SJCRH30 (cell line): ENCODE measurements at regions not wholly inside any gene's neighbourhood (a gene's known extent, or its start where the extent isn't known, plus 50 kb on each side); places are given as distances from the start of the nearest gene placed in this dataset.
"Not testable (repeated sequence)": the region's sequence is repeated elsewhere in the genome, so short reads cannot be mapped to it uniquely, and the experiment has no call there.

Experiments used
- DNase-seq, 2 experiments: peaks; one replicate each; pipeline ENCODE4 v3.0.0-alpha.2; 2015 to 2020
- H3K27ac ChIP-seq: fragments of 250-450 bp; sonication (Bioruptor Pico); 2 replicates; pipeline ENCODE4 v1.5.1; 2020; ENCODE audit warnings: mild to moderate bottlenecking, moderate library complexity
- H3K27me3 ChIP-seq: fragments of 250-450 bp; sonication (Bioruptor Pico); 2 replicates; pipeline ENCODE4 v1.5.1; 2020; ENCODE audit warnings: mild to moderate bottlenecking, moderate library complexity
- H3K36me3 ChIP-seq: fragments of 250-450 bp; sonication (Bioruptor Pico); 2 replicates; pipeline ENCODE4 v1.5.1; 2020; ENCODE audit warnings: mild to moderate bottlenecking, moderate library complexity
- H3K4me1 ChIP-seq: fragments of 250-450 bp; sonication (Bioruptor Pico); 2 replicates; pipeline ENCODE4 v1.5.1; 2020; ENCODE audit warnings: mild to moderate bottlenecking, moderate library complexity
- H3K4me3 ChIP-seq: fragments of 250-450 bp; sonication (Bioruptor Pico); 2 replicates; pipeline ENCODE4 v1.5.1; 2020; ENCODE audit warnings: mild to moderate bottlenecking, moderate library complexity
- H3K9me3 ChIP-seq: fragments of 250-450 bp; sonication (Bioruptor Pico); replicated peaks from 2 replicates; pipeline ENCODE4 v1.5.1; 2020; ENCODE audit warnings: mild to moderate bottlenecking, moderate library complexity

DNA sequence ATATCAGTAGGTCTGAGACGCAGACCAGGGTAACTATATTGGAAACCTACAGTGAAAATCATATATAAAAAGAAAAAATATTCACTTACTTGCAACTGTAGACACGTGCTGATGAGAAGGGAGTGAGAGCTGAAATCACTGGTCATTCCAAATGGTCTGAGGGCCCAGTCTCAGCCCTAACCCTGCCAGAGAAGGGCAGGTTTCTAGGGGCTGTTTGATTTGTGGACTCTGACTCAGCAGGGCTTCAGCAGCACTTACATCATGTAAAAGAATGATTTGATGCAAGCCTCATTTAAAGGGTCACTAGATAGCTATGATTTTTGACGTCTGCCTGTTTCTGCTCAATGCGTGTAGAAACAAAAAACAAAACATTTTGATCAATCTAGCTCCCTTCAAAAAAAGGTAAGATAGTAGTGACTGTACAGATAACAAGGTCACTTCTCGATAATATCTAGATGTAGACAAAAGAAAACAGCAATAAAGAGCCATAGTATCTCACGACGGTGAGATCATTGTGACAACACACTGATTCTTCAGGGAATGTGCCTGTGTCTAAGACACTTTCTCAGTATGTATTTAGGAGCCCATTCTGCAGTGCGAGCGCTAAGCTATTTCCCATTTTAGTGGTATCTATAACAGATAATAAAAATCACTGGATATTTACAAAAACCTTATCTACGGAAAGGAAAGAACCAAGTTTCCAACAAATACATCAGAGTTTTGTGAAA, 307.2 kb downstream of the HIVEP2 start:
- Histone ChIP-seq H3K4me3 (no peak overlapping the region), H3K27ac (no peak overlapping the region), H3K4me1 (no peaks in the 10 kb centered on the region), H3K36me3 (no peaks in the 10 kb centered on the region), H3K27me3 (no peaks in the 10 kb centered on the region), H3K9me3 (no peaks in the 10 kb centered on the region)
- DNase-seq, result no peak

DNA sequence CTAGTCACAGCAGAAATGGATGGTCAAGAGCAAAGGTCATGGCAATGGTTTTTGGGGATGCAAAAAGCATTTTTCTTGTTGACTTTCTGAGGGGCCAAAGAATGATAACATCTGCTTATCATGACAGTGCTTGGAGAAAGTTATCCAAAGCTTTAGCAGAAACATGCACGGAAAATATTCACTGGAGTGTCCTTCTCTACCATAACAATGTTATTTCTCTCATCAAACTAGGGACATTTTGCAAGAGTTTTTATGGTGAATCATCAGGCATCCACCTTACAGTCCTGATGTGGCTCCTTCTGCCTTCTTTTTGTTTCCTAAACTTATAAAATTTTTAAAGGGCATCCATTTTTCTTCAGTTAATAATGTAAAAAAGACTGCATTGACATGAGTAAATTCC, 302.3 kb downstream of the HIVEP2 start:
- Histone ChIP-seq H3K9me3 (no peaks in the 10 kb centered on the region), H3K27me3 (no peaks in the 10 kb centered on the region), H3K4me3 (no peak overlapping the region), H3K27ac (no peak overlapping the region), H3K4me1 (no peaks in the 10 kb centered on the region), H3K36me3 (no peaks in the 10 kb centered on the region)
- no peak for DNase-seq

- Histone ChIP-seq H3K9me3 (no peaks in the 10 kb centered on the region), H3K27me3 (no peaks in the 10 kb centered on the region), H3K4me3 (no peak overlapping the region), H3K4me1 (no peaks in the 10 kb centered on the region), H3K36me3 (no peaks in the 10 kb centered on the region), H3K27ac (no peak overlapping the region)
- no peak for DNase-seq
These were observed 300.1 kb downstream of the HIVEP2 start for GRCh38 chr6:142644866-142645265.

- Histone ChIP-seq H3K27ac (no peak overlapping the region), H3K36me3 (no peaks in the 10 kb centered on the region), H3K9me3 (no peaks in the 10 kb centered on the region), H3K27me3 (no peaks in the 10 kb centered on the region), H3K4me3 (no peak overlapping the region), H3K4me1 (no peaks in the 10 kb centered on the region)
- DNase-seq, result no peak
These were observed 299.3 kb downstream of the HIVEP2 start for GRCh38 chr6:142645663-142646062.

DNA sequence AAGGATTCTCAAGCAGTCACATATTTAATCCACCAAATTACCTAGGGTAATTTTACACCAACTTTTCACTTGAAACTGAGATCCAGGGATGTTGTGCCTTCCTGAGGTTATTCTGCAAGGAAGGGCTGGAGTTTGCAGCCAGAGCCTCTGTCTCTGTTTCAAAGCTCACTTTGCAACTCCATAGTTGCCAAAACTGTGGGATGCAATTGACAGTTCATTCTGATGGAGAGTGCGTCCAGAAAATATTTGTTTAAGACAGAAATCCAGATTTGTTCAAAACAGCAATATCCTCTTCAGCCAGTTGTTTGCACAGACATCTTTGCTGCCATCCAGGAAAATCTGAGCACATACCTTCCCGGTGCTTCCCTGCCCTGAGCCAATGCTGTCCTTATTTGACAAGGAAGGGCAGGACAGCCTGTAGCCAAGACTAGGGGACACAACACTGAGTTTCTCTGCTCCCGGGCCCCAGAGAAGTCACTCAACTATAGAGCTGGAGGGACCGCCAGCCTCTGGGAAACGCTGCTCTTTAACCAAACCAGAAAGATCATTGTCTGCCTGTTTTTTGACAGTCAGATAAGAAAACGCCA, 297.4 kb downstream of the HIVEP2 start:
- Histone ChIP-seq H3K36me3 (no peaks in the 10 kb centered on the region), H3K27me3 (no peaks in the 10 kb centered on the region), H3K4me3 (no peak overlapping the region), H3K27ac (no peak overlapping the region), H3K9me3 (no peaks in the 10 kb centered on the region), H3K4me1 (no peaks in the 10 kb centered on the region)
- DNase-seq, result no peak

- H3K27me3 ChIP-seq, result no peaks in the 10 kb centered on the region
- no peaks in the 10 kb centered on the region for H3K4me1 ChIP-seq
- no peak overlapping the region for H3K4me3 ChIP-seq
- no peaks in the 10 kb centered on the region for H3K9me3 ChIP-seq
- H3K36me3 ChIP-seq, result no peaks in the 10 kb centered on the region
- no peak overlapping the region for H3K27ac ChIP-seq
- DNase-seq, result no peak
These were observed 296.9 kb downstream of the HIVEP2 start for GRCh38 chr6:142648036-142648451.

GRCh38 chr6:142648526-142648925, 296.4 kb downstream of the HIVEP2 start:
- no peak overlapping the region for H3K27ac ChIP-seq
- no peaks in the 10 kb centered on the region for H3K27me3 ChIP-seq
- no peaks in the 10 kb centered on the region for H3K36me3 ChIP-seq
- no peak overlapping the region for H3K4me3 ChIP-seq
- no peaks in the 10 kb centered on the region for H3K4me1 ChIP-seq
- no peak for DNase-seq
- no peaks in the 10 kb centered on the region for H3K9me3 ChIP-seq

DNA sequence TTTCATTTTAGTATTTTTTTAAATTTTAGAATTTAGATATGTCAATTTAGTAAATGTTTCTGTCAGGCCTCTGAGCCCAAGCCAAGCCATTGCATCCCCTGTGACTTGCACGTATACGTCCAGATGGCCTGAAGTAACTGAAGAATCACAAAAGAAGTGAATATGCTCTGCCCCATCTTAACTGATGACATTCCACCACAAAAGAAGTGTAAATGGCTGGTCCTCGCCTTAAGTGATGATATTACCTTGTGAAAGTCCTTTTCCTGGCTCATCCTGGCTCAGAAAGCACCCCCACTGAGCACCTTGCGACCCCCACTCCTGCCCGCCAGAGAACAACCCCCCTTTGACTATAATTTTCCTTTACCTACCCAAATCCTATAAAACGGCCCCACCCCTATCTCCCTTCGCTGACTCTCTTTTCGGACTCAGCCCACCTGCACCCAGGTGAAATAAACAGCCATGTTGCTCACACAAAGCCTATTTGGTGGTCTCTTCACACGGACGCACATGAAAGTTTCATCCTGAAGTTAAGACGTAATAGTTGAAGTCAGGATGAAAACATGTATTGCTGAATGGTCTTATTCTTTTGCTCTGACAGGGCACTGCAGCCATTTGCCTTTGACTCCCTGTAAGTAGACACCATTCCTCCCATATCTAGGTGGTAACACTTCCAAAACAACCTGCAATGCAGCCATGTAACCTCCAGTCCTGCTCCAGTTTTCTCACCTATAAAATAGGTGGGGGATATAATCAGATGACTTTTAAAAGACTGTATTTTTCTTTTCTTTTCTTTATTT, 295.3 kb downstream of the HIVEP2 start:
- not testable (repeated sequence) for H3K4me3 ChIP-seq

GRCh38 chr6:142651384-142651783, 293.6 kb downstream of the HIVEP2 start:
- Histone ChIP-seq H3K27me3 (no peaks in the 10 kb centered on the region), H3K36me3 (no peaks in the 10 kb centered on the region), H3K27ac (no peak overlapping the region), H3K4me1 (no peaks in the 10 kb centered on the region), H3K4me3 (no peak overlapping the region), H3K9me3 (no peaks in the 10 kb centered on the region)
- no peak for DNase-seq

More for the DNA sequence above, 295.3 kb downstream of the HIVEP2 start:
- H3K27ac ChIP-seq, H3K4me1 ChIP-seq, H3K27me3 ChIP-seq, H3K9me3 ChIP-seq, DNase-seq, H3K36me3 ChIP-seq: not testable (repeated sequence)

- H3K9me3 ChIP-seq, result no peaks in the 10 kb centered on the region
- no peaks in the 10 kb centered on the region for H3K36me3 ChIP-seq
- DNase-seq, result no peak
- H3K4me1 ChIP-seq, result no peaks in the 10 kb centered on the region
- no peak overlapping the region for H3K27ac ChIP-seq
- H3K4me3 ChIP-seq, result no peak overlapping the region
- H3K27me3 ChIP-seq, result no peaks in the 10 kb centered on the region
These were observed 291.1 kb downstream of the HIVEP2 start for GRCh38 chr6:142653710-142654420.

- H3K27me3 ChIP-seq, result no peaks in the 10 kb centered on the region
- no peaks in the 10 kb centered on the region; the same call in 1 of the 2 replicates for H3K9me3 ChIP-seq
- no peaks in the 10 kb centered on the region for H3K4me1 ChIP-seq
- H3K4me3 ChIP-seq, result no peak overlapping the region
- no peak overlapping the region for H3K27ac ChIP-seq
- H3K36me3 ChIP-seq, result no peaks in the 10 kb centered on the region
- DNase-seq, result no peak
These were observed 285.3 kb downstream of the HIVEP2 start for GRCh38 chr6:142659661-142660060.

- H3K9me3 ChIP-seq, result no peaks in the 10 kb centered on the region; the same call in 1 of the 2 replicates
- no peaks in the 10 kb centered on the region for H3K36me3 ChIP-seq
- H3K4me3 ChIP-seq, result no peak overlapping the region
- no peak overlapping the region for H3K27ac ChIP-seq
- no peak for DNase-seq
- H3K27me3 ChIP-seq, result no peaks in the 10 kb centered on the region
- H3K4me1 ChIP-seq, result no peaks in the 10 kb centered on the region
These were observed 279.6 kb downstream of the HIVEP2 start for GRCh38 chr6:142665393-142665792.

- no peak for DNase-seq
- Histone ChIP-seq H3K4me3 (no peak overlapping the region), H3K27ac (no peak overlapping the region), H3K9me3 (no peaks in the 10 kb centered on the region; the same call in 1 of the 2 replicates), H3K36me3 (no peaks in the 10 kb centered on the region), H3K4me1 (no peaks in the 10 kb centered on the region), H3K27me3 (no peaks in the 10 kb centered on the region)
These were observed 278.3 kb downstream of the HIVEP2 start for GRCh38 chr6:142666599-142667185.

- H3K27ac ChIP-seq, result no peak overlapping the region
- no peak overlapping the region for H3K4me3 ChIP-seq
- H3K27me3 ChIP-seq, result no peaks in the 10 kb centered on the region
- no peak for DNase-seq
- H3K36me3 ChIP-seq, result no peaks in the 10 kb centered on the region
- H3K9me3 ChIP-seq, result no peaks in the 10 kb centered on the region
- no peaks in the 10 kb centered on the region for H3K4me1 ChIP-seq
These were observed 275.3 kb downstream of the HIVEP2 start for GRCh38 chr6:142669471-142670351.
